NCI-H2196 (cell line): ENCODE measurements at regions not wholly inside any gene's neighbourhood (a gene's known extent, or its start where the extent isn't known, plus 50 kb on each side); places are given as distances from the start of the nearest gene placed in this dataset.
"Not testable (repeated sequence)": the region's sequence is repeated elsewhere in the genome, so short reads cannot be mapped to it uniquely, and the experiment has no call there.

Source experiments
- DNase-seq: peaks from one replicate; lab custom pipeline; 2025; ENCODE audit not compliant: unreplicated experiment; lab: John Stamatoyannopoulos, UW

GRCh38 chr18:43793910-43794309 is 516.6 kb upstream of the SYT4 start:
- DNase-seq = no peak

DNA sequence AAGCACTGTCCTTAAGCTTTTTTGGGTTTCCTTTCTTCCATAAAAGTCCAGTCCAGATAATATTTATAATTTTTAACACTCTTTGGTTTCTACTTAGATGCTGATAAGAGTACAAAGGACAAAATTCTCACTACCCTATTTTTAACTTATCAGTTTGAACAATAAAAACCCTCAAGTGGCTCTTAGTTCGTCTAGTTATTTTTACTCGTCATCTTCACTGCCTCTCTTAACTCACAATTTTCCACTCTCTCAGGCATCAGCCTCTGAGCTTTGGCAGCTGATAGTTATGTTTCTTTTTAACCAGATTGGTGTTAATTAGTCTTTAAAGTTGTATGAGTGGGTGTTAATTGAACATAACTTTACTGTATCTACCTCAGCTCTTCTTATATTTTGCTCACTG is 517.1 kb upstream of the SYT4 start:
- no peak for DNase-seq

DNA sequence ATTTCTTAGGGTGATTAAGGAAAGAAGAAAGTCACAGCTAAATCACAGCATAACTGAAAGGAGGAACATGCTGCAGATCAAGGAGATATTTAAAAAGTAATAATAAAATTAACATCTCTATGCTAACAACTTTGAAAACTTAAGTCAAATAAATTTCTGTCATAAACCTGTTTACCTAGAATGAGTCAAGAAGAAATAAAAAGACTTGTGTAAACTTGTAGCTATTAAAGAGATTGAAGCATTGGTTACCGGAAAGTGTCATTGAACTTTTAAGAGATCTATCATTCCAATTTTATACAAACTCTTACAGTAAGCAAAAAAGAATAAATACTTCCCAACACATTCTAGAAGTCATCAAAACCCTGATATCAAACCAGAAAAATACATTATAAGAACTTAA is 520.1 kb upstream of the SYT4 start:
- DNase-seq = no peak

DNA sequence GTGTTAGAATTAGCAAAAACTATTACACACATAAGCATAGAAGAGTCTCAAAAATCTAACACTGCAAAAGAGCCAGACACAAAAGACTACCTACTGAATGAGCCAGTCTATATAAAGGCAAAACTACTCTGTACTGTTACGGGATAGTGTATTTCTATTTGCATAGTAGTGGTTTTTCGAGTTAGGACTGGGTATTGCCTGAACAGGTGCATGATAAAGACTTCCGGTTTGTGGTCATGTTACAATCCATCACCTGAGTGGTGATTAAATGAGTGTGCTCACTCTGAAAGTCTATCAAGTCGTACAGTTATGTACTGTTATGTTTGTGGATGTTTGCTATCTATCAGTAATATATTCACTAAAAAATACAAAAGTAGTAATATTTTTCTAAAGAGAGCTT is 523.3 kb upstream of the SYT4 start:
- DNase-seq = no peak

- DNase-seq = no peak
Observed at GRCh38 chr18:43805646-43806194, 528.4 kb upstream of the SYT4 start.

DNA sequence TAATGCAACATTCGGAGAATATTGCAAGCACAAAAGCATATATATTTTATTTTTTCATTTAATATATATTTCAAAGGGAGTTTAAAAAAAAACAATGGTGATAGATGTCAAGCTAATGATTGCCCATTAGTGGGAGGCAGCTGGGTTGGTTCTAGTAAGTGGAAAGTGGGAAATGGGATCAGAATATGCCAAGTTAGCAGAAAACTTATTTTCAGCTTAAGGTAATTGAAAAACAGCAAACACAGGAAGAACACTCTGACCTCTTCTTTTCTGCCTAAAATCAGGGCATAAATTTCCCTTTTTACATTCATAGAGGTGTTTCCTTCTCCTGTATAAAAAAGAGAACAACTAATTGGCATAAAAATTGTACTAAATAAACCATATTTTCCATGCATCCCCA is 535.3 kb upstream of the SYT4 start:
- no peak for DNase-seq

- no peak for DNase-seq
Observed at GRCh38 chr18:43819397-43819796, 542.1 kb upstream of the SYT4 start.

- DNase-seq = no peak
Observed at GRCh38 chr18:43819873-43820272, 542.6 kb upstream of the SYT4 start.

GRCh38 chr18:43825768-43826167 is 548.5 kb upstream of the SYT4 start:
- DNase-seq = no peak

DNA sequence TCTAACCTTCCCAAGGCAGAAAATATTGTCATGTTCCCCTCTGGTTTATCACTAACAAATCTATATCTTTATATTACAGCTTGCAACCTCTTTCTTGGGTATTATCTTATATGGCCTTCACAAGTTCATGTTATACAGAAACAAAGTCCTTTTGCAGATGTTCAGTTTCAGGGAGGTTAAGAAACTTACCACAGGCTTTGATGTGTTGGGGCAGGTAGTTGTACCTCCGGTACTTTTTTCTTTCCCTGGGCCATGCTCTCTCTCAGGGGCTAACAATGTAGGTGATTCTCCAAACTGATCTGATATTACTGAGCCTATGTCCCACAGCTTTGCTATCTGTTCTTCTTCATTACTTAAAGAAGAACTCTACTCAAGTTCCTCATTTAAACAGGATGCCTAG is 548.9 kb upstream of the SYT4 start:
- no peak for DNase-seq

DNA sequence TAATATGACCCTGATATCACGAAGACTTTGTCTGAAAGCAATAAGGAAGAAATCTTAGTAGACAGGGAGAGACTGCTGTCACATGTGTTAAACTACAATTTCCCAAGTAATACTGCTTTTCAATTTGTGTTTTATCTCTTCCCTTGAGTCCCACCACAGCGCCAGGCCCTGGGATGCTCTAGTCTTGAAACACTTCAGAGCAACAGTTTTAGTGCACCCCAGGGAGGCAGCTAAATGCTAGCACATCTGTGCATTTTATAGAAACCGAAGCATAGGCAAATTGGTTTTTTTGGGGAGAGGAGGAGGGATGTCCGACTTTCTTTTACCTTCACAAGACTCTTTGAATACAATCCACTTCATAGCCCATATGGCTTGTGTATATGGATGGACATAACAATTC is 550.0 kb upstream of the SYT4 start:
- no peak for DNase-seq

DNA sequence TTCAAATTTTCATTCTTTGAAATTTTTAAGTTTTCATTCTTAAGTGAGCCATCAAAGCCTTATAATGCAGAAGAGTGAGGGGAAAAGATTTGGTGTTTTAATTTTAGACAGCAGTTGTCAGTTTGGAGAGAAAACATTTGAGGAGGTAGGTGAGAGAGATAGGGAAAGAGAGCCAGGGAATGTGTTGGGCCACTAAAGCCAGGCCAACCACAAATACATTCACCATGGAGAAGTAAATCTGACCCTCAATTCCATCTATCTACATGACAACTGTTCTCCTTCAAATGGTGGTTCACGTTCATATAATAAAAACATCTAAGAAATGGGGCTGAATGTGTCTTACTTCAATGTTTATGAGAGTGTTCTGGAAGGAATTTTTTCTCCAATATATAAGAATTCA is 553.0 kb upstream of the SYT4 start:
- no peak for DNase-seq

- no peak for DNase-seq
Observed at GRCh38 chr18:43830947-43831346, 553.7 kb upstream of the SYT4 start.

GRCh38 chr18:43846299-43846698 is 569.0 kb upstream of the SYT4 start:
- DNase-seq = no peak

GRCh38 chr18:43847164-43848091 is 570.1 kb upstream of the SYT4 start:
- DNase-seq = no peak

GRCh38 chr18:43849831-43850230 is 572.5 kb upstream of the SYT4 start:
- DNase-seq = not testable (repeated sequence)

GRCh38 chr18:43855376-43855775 is 578.1 kb upstream of the SYT4 start:
- DNase-seq = no peak

GRCh38 chr18:43863180-43863579 is 585.9 kb upstream of the SYT4 start:
- DNase-seq = no peak

DNA sequence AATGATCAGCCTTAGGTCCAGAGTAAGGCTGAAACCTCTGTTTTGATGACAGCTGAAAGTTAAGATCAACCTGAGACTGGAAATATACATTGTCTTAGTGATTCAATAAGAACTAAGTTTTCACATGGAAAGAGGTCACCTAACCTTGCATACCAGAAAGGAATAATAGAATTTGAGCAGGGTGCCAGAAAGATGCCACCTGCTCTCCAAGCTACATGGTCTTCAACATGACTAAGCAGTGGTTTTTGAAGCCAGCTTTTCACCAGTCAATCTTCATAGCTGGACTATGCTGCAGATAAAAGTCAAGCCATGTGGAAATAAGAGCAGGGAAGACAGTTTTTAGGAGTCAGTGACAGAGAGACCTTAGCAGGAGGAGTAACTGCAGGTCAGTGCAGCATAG is 589.4 kb upstream of the SYT4 start:
- no peak for DNase-seq

- no peak for DNase-seq
Observed at GRCh38 chr18:43868497-43868995, 591.3 kb upstream of the SYT4 start.

DNA sequence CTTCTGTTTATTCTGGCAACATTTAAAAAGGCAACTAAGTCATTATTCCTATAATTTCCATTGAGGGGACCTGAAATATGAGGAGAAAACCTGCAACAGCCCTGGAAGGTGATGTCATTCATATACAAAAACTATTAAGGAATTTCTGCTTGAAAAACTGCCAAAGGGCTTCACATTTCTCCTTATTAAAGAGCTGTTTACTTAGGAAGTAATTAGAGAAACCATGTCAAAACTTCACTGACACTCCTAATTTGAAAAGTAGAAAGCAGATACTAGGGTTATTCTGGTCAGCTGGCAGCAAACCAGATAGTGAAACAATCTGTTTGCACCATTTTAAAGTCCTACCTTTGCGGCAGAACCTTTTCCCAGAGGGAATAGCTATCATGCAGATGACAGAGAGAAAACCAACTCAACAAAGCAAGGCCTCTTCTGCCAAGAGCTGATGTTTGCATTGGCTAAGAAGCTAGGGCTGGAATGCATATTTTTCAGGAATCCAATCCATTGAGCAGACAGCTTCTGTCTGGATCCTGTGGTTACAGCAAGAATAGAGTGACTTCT is 592.2 kb upstream of the SYT4 start:
- DNase-seq = no peak

- DNase-seq = no peak
Observed at GRCh38 chr18:43870626-43871025, 593.3 kb upstream of the SYT4 start.
